Neural progenitor cell (in vitro differentiated cells): ENCODE measurements at regions not wholly inside any gene's neighbourhood (a gene's known extent, or its start where the extent isn't known, plus 50 kb on each side); places are given as distances from the start of the nearest gene placed in this dataset.

Experiments used
- DNase-seq: peaks from one replicate; pipeline ENCODE4 v3.0.0-alpha.2; 2016; ENCODE audit warnings: low spot score
- H2AFZ ChIP-seq: fragments of 200-600 bp; sonication (generic); replicated peaks from 2 replicates; pipeline ENCODE4 v1.6.1; 2016; ENCODE audit warnings: antibody characterized with exemption
- H3F3A ChIP-seq: fragments of 200-600 bp; sonication (generic); 2 replicates; pipeline ENCODE4 v1.6.1; 2016; ENCODE audit warnings: antibody characterized with exemption, low read depth
- H3K27ac ChIP-seq: fragments of 200-600 bp; sonication (generic); 2 replicates; pipeline ENCODE4 v1.5.1; 2016; ENCODE audit warnings: mild to moderate bottlenecking
- H3K27me3 ChIP-seq: fragments of 200-600 bp; sonication (generic); 2 replicates; pipeline ENCODE4 v1.6.1; 2016; ENCODE audit warnings: mild to moderate bottlenecking, moderate library complexity
- H3K36me3 ChIP-seq: fragments of 200-600 bp; sonication (generic); 2 replicates; pipeline ENCODE4 v1.5.1; 2016
- H3K4me1 ChIP-seq: fragments of 200-600 bp; sonication (generic); 2 replicates; pipeline ENCODE4 v1.6.1; 2016; ENCODE audit warnings: mixed run types
- H3K4me2 ChIP-seq: fragments of 200-600 bp; sonication (generic); 2 replicates; pipeline ENCODE4 v1.6.1; 2016
- H3K4me3 ChIP-seq: fragments of 200-600 bp; sonication (generic); 2 replicates; pipeline ENCODE4 v1.5.1; 2016
- H3K79me2 ChIP-seq: fragments of 200-600 bp; sonication (generic); 2 replicates; pipeline ENCODE4 v1.6.1; 2016; ENCODE audit warnings: low read depth
- H3K9ac ChIP-seq: fragments of 200-600 bp; sonication (generic); 2 replicates; pipeline ENCODE4 v1.6.1; 2016
- H3K9me3 ChIP-seq: fragments of 200-600 bp; sonication (generic); 2 replicates; pipeline ENCODE4 v1.5.1; 2016; ENCODE audit warnings: low read depth
- H4K20me1 ChIP-seq: fragments of 200-600 bp; sonication (generic); 2 replicates; pipeline ENCODE4 v1.6.1; 2016; ENCODE audit warnings: low read depth
- H3K27ac Mint-ChIP-seq: 3 replicates; pipeline ENCODE4 v1.8.0; 2021; ENCODE audit warnings: mixed read lengths
- H3K27me3 Mint-ChIP-seq: 2 replicates; pipeline ENCODE4 v1.8.0; 2022; ENCODE audit warnings: low read depth, mild to moderate bottlenecking, inconsistent platforms, moderate library complexity, mixed read lengths; ENCODE audit not compliant: insufficient read depth
- H3K36me3 Mint-ChIP-seq: 3 replicates; pipeline ENCODE4 v1.8.0; 2021; ENCODE audit warnings: mixed read lengths
- H3K4me1 Mint-ChIP-seq: 3 replicates; pipeline ENCODE4 v1.8.0; 2021; ENCODE audit warnings: mixed read lengths
- H3K4me3 Mint-ChIP-seq: 3 replicates; pipeline ENCODE4 v1.8.0; 2021; ENCODE audit warnings: mild to moderate bottlenecking, moderate library complexity, mixed read lengths
- H3K9me3 Mint-ChIP-seq: 3 replicates; pipeline ENCODE4 v1.8.0; 2020; ENCODE audit warnings: mixed read lengths
- EZH2 ChIP-seq: fragments of 200-600 bp; sonication (generic); IDR thresholded peaks from 2 replicates; pipeline ENCODE4 v1.6.1; 2017; ENCODE audit warnings: antibody characterized with exemption, mild to moderate bottlenecking, moderate library complexity
- EZH2phosphoT487 ChIP-seq: fragments of 200-600 bp; sonication (generic); IDR thresholded peaks from 2 replicates; pipeline ENCODE4 v1.6.1; 2017; ENCODE audit warnings: antibody characterized with exemption
- TF ChIP-seq, protein P1 (sequence below): fragments of 200-600 bp; sonication (generic); IDR thresholded peaks from 2 replicates; pipeline ENCODE4 v1.5.1; 2017; ENCODE audit warnings: antibody characterized with exemption, mild to moderate bottlenecking

DNA sequence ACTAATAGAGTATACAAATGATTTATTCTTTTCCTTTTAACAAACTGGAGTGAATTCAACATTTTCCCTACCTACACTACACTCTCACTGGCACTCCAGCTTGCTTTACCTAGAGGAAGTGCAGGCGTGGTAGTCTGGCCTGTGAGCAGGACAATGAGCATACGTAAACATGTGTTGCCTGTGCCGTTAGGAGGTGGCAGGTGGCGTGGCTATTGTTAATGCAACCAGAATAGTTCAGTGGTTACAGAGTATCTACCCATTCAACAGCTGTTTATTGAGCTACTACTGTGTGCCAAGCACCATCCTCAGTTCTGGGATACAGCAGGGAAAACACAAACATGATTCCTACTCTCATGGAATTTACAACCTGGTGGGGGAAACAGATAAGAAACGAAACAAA lies 299.7 kb upstream of the KAZN start:
- Histone ChIP-seq H4K20me1 (no peaks in the 10 kb centered on the region), H3K27ac (no peak overlapping the region), H3F3A (no peaks in the 10 kb centered on the region), H3K4me3 (no peak overlapping the region), H2AFZ (no peak overlapping the region), H3K27me3 (no peaks in the 10 kb centered on the region), H3K4me1 (peaks cover 5% of the 10 kb centered on the region), H3K79me2 (no peaks in the 10 kb centered on the region), H3K36me3 (no peaks in the 10 kb centered on the region), H3K9ac (no peak overlapping the region), H3K4me2 (no peak overlapping the region), H3K9me3 (no peaks in the 10 kb centered on the region)
- H3K27me3 Mint-ChIP-seq: peaks cover 2% of the 10 kb centered on the region
- peaks cover 9% of the 10 kb centered on the region for H3K4me1 Mint-ChIP-seq
- no peak for DNase-seq
- no peaks in the 10 kb centered on the region for H3K36me3 Mint-ChIP-seq
- no peak for TF ChIP-seq EZH2
- no peak overlapping the region for H3K4me3 Mint-ChIP-seq
- no peak overlapping the region for H3K27ac Mint-ChIP-seq
- peaks cover 2% of the 10 kb centered on the region for H3K9me3 Mint-ChIP-seq

DNA sequence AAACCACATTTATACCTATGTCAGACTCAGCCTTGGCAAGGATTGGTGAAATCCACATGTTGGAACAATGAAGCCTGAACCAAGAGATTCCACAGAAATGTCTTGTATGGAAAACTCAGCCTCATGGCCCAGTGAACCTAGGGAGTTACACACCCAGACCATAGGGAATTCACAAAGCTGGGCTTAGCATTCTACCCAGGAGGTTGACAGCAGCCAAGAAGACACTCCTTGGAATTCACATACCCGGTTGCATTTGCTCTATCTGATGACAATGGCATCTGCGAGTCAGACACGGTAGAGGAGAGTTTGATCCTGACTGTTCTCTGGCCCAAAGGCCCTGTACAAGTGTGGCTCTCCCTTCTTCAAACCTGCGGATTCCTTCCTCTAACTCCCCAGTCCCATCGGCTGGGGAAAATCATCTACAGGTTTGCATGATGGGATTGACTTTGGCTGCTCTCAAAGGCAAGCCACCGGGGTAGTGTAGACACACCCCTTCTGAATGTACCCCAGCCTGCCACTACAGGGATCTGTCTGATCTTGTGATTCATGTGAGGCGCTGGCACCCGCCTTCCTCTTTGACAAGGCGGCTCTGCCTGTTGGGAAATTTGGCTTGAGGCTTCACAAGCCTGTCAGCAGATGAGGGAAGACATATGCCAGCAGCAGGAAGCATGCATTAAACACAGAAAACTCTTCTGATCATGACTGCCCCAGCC lies 297.3 kb upstream of the KAZN start:
- H3K9ac ChIP-seq: no peak overlapping the region
- no peaks in the 10 kb centered on the region for H3K79me2 ChIP-seq
- no peaks in the 10 kb centered on the region for H3K9me3 ChIP-seq
- TF ChIP-seq EZH2phosphoT487 (no peak), EZH2 (no peak)
- TF ChIP-seq, protein P1, sequence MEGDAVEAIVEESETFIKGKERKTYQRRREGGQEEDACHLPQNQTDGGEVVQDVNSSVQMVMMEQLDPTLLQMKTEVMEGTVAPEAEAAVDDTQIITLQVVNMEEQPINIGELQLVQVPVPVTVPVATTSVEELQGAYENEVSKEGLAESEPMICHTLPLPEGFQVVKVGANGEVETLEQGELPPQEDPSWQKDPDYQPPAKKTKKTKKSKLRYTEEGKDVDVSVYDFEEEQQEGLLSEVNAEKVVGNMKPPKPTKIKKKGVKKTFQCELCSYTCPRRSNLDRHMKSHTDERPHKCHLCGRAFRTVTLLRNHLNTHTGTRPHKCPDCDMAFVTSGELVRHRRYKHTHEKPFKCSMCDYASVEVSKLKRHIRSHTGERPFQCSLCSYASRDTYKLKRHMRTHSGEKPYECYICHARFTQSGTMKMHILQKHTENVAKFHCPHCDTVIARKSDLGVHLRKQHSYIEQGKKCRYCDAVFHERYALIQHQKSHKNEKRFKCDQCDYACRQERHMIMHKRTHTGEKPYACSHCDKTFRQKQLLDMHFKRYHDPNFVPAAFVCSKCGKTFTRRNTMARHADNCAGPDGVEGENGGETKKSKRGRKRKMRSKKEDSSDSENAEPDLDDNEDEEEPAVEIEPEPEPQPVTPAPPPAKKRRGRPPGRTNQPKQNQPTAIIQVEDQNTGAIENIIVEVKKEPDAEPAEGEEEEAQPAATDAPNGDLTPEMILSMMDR: no peak
- no peak overlapping the region for H2AFZ ChIP-seq
- no peak overlapping the region for H3K4me3 Mint-ChIP-seq
- H3K4me2 ChIP-seq: no peak overlapping the region
- H3K4me1 Mint-ChIP-seq: peaks cover 11% of the 10 kb centered on the region
- no peak overlapping the region for H3K27ac ChIP-seq
- no peaks in the 10 kb centered on the region for H3K36me3 Mint-ChIP-seq
- H3K4me1 ChIP-seq: peaks cover 5% of the 10 kb centered on the region
- H4K20me1 ChIP-seq: no peaks in the 10 kb centered on the region
- H3K36me3 ChIP-seq: no peaks in the 10 kb centered on the region
- no peaks in the 10 kb centered on the region for H3F3A ChIP-seq
- no peak overlapping the region for H3K4me3 ChIP-seq
- no peak for DNase-seq
- no peak overlapping the region for H3K27ac Mint-ChIP-seq
- peaks cover under 1% of the 10 kb centered on the region for H3K27me3 Mint-ChIP-seq
- H3K27me3 ChIP-seq: no peaks in the 10 kb centered on the region
- H3K9me3 Mint-ChIP-seq: peaks cover 2% of the 10 kb centered on the region

DNA sequence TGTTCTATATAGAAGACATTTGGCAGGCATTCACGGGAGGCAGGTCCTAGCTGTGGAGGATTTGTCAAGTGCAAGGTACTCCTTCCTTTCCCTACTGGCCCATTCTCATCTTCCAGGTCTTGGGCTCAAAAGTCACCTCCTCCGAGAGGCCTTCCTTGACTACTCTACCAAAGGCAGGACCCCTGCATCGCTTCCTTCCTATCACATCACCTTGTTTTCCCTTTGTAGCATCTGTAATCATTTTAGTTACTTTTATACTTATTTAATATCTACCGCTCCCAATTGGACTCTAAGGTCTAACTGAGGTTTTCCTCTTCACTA lies 296.8 kb upstream of the KAZN start:
- no peak overlapping the region for H3K27ac ChIP-seq
- peaks cover 11% of the 10 kb centered on the region for H3K4me1 Mint-ChIP-seq
- H3K4me3 Mint-ChIP-seq: no peak overlapping the region
- peaks cover 5% of the 10 kb centered on the region for H3K4me1 ChIP-seq
- H3F3A ChIP-seq: no peaks in the 10 kb centered on the region
- TF ChIP-seq EZH2 (no peak), EZH2phosphoT487 (no peak)
- TF ChIP-seq, protein P1: no peak
- H3K9me3 Mint-ChIP-seq: peaks cover 2% of the 10 kb centered on the region
- H2AFZ ChIP-seq: no peak overlapping the region
- H3K9me3 ChIP-seq: no peaks in the 10 kb centered on the region
- no peaks in the 10 kb centered on the region for H4K20me1 ChIP-seq
- no peaks in the 10 kb centered on the region for H3K79me2 ChIP-seq
- H3K27me3 ChIP-seq: no peaks in the 10 kb centered on the region
- H3K4me3 ChIP-seq: no peak overlapping the region
- H3K36me3 Mint-ChIP-seq: no peaks in the 10 kb centered on the region
- DNase-seq: no peak
- no peaks in the 10 kb centered on the region for H3K36me3 ChIP-seq
- peaks cover 3% of the 10 kb centered on the region for H3K27me3 Mint-ChIP-seq
- no peak overlapping the region for H3K9ac ChIP-seq
- no peak overlapping the region for H3K27ac Mint-ChIP-seq
- no peak overlapping the region for H3K4me2 ChIP-seq

DNA sequence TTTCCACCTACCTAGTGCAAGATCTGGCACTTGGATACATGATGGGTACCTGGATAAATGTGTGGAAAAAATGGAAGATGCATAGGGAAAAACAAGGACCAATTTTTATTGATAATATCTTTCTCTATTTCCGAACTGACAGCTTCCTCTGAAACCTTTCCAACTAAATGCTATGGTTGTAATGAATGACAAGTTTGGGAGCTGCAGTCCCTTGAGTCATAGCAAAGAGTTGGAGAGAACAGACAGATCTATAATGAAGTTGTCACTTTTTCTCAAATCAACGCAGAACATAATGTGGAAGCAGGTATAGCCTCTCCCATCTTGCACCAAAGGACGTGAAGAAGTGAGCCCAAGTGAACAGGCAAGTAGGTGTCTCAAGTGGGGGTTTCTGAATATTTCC lies 296.5 kb upstream of the KAZN start:
- H3K9me3 Mint-ChIP-seq: peaks cover 2% of the 10 kb centered on the region
- DNase-seq: no peak
- Histone ChIP-seq H3K4me2 (no peak overlapping the region), H3K4me1 (peaks cover 5% of the 10 kb centered on the region), H2AFZ (no peak overlapping the region), H4K20me1 (no peaks in the 10 kb centered on the region), H3K27ac (no peak overlapping the region), H3K79me2 (no peaks in the 10 kb centered on the region), H3K36me3 (no peaks in the 10 kb centered on the region), H3K9ac (no peak overlapping the region), H3K27me3 (no peaks in the 10 kb centered on the region), H3F3A (no peaks in the 10 kb centered on the region), H3K9me3 (no peaks in the 10 kb centered on the region), H3K4me3 (no peak overlapping the region)
- no peak for TF ChIP-seq EZH2phosphoT487
- no peak for TF ChIP-seq EZH2
- TF ChIP-seq, protein P1: no peak
- peaks cover 3% of the 10 kb centered on the region for H3K27me3 Mint-ChIP-seq
- no peaks in the 10 kb centered on the region for H3K36me3 Mint-ChIP-seq
- H3K4me3 Mint-ChIP-seq: no peak overlapping the region
- peaks cover 9% of the 10 kb centered on the region for H3K4me1 Mint-ChIP-seq
- H3K27ac Mint-ChIP-seq: no peak overlapping the region
